ENCODE measurements at regions not wholly inside any gene's neighbourhood (a gene's known extent, or its start where the extent isn't known, plus 50 kb on each side); places are given as distances from the start of the nearest gene placed in this dataset.

DNA sequence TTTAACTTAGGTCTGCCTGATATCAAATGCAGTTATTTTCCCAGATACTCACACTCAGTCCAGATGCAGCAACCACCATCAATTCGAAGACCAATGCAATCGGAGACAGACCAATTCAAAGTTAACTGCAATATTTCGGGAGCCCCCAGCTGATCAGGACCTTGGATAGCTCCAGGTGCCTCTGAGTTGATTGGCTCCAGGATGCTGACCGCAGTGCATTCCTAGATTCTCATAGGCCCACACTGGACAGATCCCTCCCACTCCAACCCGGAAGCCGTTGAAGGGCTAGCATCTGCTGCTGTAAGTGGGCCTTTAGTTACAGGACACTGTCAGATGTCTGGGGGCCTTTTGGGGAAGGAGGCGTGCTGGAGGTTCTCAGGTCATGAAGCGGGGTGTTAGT is 89.5 kb upstream of the ATP2B2 start:
- WGBS: 32% methylated on average over 8 of the region's 8 CpGs

DNA sequence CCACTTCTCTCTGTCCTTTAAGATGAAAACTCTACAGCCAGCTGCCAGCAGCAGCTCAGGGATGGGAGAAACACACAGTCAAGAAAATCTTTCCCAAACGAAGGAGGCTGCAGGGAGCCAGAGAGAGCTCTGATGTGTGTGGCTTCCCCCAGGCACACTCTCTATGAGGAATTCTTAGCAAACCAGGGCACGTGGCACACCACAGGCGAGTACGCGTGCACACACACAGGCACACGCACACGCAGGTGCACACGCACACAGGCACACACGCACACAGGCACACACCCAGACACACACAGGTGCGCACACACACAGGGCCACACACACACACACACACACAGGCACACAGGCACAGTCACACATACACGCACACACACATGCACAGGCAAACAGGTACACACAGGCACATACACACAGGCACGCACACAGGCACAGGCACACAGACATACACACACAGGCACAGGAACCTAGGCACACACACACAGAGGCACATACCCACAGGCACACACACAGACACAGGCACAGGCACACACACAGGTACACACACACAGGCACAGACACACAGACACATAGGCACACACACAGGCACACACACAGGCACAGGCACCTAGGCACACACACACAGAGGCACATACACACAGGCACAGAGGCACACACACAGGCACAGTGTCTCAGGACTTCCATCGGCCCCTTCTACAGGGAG is 91.5 kb upstream of the ATP2B2 start:
- H3K27ac ChIP-seq (ENCODE audit: low read depth, low read length): no peak overlapping the region
- H3K4me3 ChIP-seq (ENCODE audit: low read length): no peak overlapping the region
- H3K9me3 ChIP-seq (ENCODE audit: insufficient read depth, low read depth, low read length): no peaks in the 10 kb centered on the region
- H3K4me1 ChIP-seq (ENCODE audit: insufficient read depth, low read length): peaks cover 10% of the 10 kb centered on the region; the same call in 1 of the 2 replicates
- no peaks in the 10 kb centered on the region for H3K27me3 ChIP-seq (ENCODE audit: insufficient read depth, low read length)
- no peaks in the 10 kb centered on the region for H3K36me3 ChIP-seq (ENCODE audit: insufficient read depth, low read length)
- H3K9ac ChIP-seq (ENCODE audit: low read depth, low read length): no peak overlapping the region
- 86% methylated on average over 13 of the region's 13 CpGs for WGBS

More for the DNA sequence above, 89.5 kb upstream of the ATP2B2 start:
- no peak overlapping the region for H3K4me3 ChIP-seq (ENCODE audit: low read length)
- no peaks in the 10 kb centered on the region for H3K4me1 ChIP-seq (ENCODE audit: insufficient read depth, low read length)
- no peaks in the 10 kb centered on the region for H3K9me3 ChIP-seq (ENCODE audit: insufficient read depth, low read depth, low read length)
- no peaks in the 10 kb centered on the region for H3K27me3 ChIP-seq (ENCODE audit: insufficient read depth, low read length)
- H3K9ac ChIP-seq (ENCODE audit: low read depth, low read length): no peak overlapping the region
- H3K27ac ChIP-seq (ENCODE audit: low read depth, low read length): no peak overlapping the region
- H3K36me3 ChIP-seq (ENCODE audit: insufficient read depth, low read length): no peaks in the 10 kb centered on the region

DNA sequence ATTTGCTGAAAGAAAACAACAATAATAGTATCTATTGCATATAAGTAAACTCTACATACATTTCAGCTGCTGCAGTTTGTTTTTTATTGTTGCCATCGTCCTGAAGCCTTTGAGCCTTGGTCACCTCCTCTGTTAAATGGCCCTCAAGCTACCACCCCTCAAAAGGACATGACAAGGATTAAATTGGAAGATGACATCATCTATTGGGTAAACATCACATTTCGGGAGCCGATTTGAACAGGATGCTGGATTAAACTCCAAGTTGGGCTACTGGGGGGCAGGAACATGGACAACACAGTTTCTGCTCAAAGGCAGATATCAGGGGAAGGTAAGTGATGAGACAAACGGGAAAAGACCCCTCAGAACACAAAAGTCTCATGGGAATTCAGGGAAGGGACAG is 92.3 kb upstream of the ATP2B2 start:
- H3K36me3 ChIP-seq (ENCODE audit: insufficient read depth, low read length): no peaks in the 10 kb centered on the region
- WGBS: 76% methylated on average over 4 of the region's 4 CpGs
- H3K27ac ChIP-seq (ENCODE audit: low read depth, low read length): no peak overlapping the region
- no peaks in the 10 kb centered on the region for H3K9me3 ChIP-seq (ENCODE audit: insufficient read depth, low read depth, low read length)
- H3K27me3 ChIP-seq (ENCODE audit: insufficient read depth, low read length): no peaks in the 10 kb centered on the region
- H3K4me3 ChIP-seq (ENCODE audit: low read length): no peak overlapping the region
- H3K9ac ChIP-seq (ENCODE audit: low read depth, low read length): no peak overlapping the region
- H3K4me1 ChIP-seq (ENCODE audit: insufficient read depth, low read length): peaks cover 10% of the 10 kb centered on the region; the same call in 1 of the 2 replicates

DNA sequence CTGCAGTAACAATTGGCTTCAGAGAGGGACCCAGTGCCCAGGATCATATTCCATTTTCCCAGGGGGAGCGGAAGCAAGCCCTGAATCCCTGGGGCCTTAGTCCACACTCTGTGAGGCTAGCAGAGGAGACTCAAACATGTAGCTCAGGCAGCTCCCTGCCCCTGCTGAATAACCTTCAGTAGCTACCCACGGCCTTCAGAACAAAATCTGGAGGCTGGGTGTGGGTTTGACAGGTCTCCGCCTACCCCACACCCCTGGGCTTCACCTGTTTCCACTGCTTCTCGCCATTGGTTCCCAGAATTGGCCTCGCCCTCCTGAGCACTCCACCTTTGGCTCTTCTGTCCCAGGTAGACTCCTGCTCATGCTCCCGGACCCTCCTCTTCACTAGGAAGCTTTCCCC is 93.6 kb upstream of the ATP2B2 start:
- H3K4me3 ChIP-seq (ENCODE audit: low read length): no peak overlapping the region
- H3K36me3 ChIP-seq (ENCODE audit: insufficient read depth, low read length): no peaks in the 10 kb centered on the region
- H3K27ac ChIP-seq (ENCODE audit: low read depth, low read length): no peak overlapping the region
- WGBS: 90% methylated on average over 6 of the region's 6 CpGs
- no peak overlapping the region for H3K9ac ChIP-seq (ENCODE audit: low read depth, low read length)
- no peaks in the 10 kb centered on the region for H3K9me3 ChIP-seq (ENCODE audit: insufficient read depth, low read depth, low read length)
- peaks cover 10% of the 10 kb centered on the region; the same call in 1 of the 2 replicates for H3K4me1 ChIP-seq (ENCODE audit: insufficient read depth, low read length)
- H3K27me3 ChIP-seq (ENCODE audit: insufficient read depth, low read length): no peaks in the 10 kb centered on the region

DNA sequence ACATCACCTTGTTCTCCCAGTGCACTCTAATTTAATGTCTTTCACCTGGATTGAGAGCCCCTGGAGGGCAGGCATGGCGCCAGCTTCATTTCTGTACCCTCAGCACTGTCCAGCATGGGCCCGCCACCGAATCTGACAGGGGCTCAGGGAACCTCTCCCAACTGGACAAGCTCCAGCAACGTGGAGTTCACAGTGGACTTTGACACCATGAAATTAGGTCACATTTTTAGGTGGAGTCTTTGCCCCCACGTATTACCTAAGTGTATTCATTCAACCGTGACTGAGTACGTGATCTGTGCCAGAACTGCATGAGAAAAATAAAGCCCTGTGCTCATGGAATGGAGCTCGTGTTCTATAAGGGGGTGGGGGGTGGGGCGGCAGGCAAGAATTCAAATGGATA is 94.1 kb upstream of the ATP2B2 start:
- no peak overlapping the region for H3K27ac ChIP-seq (ENCODE audit: low read depth, low read length)
- H3K9ac ChIP-seq (ENCODE audit: low read depth, low read length): no peak overlapping the region
- H3K9me3 ChIP-seq (ENCODE audit: insufficient read depth, low read depth, low read length): no peaks in the 10 kb centered on the region
- 91% methylated on average over 9 of the region's 9 CpGs for WGBS
- H3K27me3 ChIP-seq (ENCODE audit: insufficient read depth, low read length): no peaks in the 10 kb centered on the region
- H3K4me1 ChIP-seq (ENCODE audit: insufficient read depth, low read length): peaks cover 10% of the 10 kb centered on the region; the same call in 1 of the 2 replicates
- no peaks in the 10 kb centered on the region for H3K36me3 ChIP-seq (ENCODE audit: insufficient read depth, low read length)
- no peak overlapping the region for H3K4me3 ChIP-seq (ENCODE audit: low read length)

DNA sequence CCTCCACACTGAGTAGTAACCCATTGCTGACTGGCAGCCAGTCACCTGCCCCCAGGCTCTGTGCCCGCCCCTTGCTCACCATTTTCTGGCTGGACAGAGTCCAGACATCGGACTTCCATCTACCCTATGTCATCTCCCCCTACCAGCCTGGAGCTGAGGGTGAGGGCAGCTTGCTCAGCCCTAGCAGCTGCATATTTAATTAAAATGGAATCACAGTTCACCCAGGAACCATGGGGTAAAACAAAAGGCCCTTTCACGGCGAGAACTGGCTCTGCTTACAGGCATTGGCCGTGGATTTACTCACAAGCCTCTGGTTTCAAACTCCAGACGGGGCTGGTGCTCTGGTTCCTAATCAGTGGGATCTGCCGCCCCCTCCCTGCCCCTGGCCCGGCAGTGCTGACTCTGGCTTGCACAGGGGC is 94.9 kb upstream of the ATP2B2 start:
- WGBS: 71% methylated on average over 8 of the region's 8 CpGs

DNA sequence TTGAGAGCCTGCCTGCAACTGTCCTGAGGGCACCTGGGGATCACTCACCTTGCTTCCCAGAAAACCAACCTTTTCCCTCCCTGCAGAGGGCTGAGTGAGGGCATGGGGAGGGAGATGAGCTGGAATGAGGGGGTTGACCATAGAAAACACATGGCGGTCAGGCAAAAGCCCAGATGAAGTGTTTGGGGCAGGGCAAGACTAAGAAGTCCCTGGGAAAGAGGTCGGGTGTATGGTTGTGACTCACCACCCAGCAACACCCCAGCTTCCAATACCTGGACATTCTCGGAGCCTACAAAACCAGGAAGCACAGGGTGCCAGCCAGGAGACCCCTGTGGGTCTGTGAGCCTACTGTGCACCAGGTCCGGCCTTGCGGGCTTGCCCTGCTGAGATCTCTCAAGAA is 95.3 kb upstream of the ATP2B2 start:
- H3K9me3 ChIP-seq (ENCODE audit: insufficient read depth, low read depth, low read length): no peaks in the 10 kb centered on the region
- H3K27me3 ChIP-seq (ENCODE audit: insufficient read depth, low read length): no peaks in the 10 kb centered on the region

More for the DNA sequence above, 94.9 kb upstream of the ATP2B2 start:
- Histone ChIP-seq H3K4me1 (ENCODE audit: insufficient read depth, low read length) (peaks cover 10% of the 10 kb centered on the region; the same call in 1 of the 2 replicates), H3K4me3 (ENCODE audit: low read length) (no peak overlapping the region), H3K27ac (ENCODE audit: low read depth, low read length) (no peak overlapping the region), H3K9ac (ENCODE audit: low read depth, low read length) (no peak overlapping the region), H3K9me3 (ENCODE audit: insufficient read depth, low read depth, low read length) (no peaks in the 10 kb centered on the region), H3K27me3 (ENCODE audit: insufficient read depth, low read length) (no peaks in the 10 kb centered on the region), H3K36me3 (ENCODE audit: insufficient read depth, low read length) (no peaks in the 10 kb centered on the region)

DNA sequence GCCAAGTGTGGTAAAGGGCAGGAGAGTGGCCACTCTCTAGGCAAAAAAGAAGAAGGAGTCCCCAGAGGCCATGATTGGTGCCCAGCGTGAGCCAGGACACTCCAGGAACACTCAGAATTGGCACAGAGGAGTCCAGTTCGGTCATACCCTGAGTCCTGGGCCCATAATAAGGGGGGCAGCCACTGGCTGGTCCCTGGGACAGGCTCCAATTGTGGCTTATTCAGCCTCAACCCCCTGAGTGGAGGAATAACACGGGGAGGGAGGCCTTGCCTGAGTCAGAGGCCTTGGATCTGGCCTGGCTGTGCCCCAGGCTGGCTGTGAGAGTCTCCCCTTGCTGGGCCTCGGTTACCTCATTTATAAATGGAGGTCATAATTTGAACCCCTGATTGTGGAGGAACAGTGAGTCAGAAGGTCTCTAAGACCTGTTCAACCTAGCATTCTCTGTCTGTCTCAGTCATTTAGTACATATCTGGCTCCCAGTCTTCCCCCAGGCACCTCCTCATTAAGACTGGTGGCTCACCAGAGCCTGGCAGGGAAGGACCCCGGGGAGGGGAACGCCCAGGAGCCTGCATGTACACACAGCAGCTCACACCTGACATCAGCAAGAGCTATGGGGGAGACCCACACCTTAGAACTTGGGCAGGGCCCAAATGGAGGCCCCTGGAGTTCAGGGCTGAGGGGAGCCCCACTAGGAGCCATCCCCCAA is 95.9 kb upstream of the ATP2B2 start:
- Histone ChIP-seq H3K4me3 (ENCODE audit: low read length) (no peak overlapping the region), H3K9me3 (ENCODE audit: insufficient read depth, low read depth, low read length) (no peaks in the 10 kb centered on the region), H3K27me3 (ENCODE audit: insufficient read depth, low read length) (no peaks in the 10 kb centered on the region), H3K9ac (ENCODE audit: low read depth, low read length) (no peak overlapping the region), H3K4me1 (ENCODE audit: insufficient read depth, low read length) (peaks cover 10% of the 10 kb centered on the region; the same call in 1 of the 2 replicates), H3K27ac (ENCODE audit: low read depth, low read length) (no peak overlapping the region), H3K36me3 (ENCODE audit: insufficient read depth, low read length) (no peaks in the 10 kb centered on the region)
- 93% methylated on average over 6 of the region's 6 CpGs for WGBS

More for the DNA sequence above, 95.3 kb upstream of the ATP2B2 start:
- no peaks in the 10 kb centered on the region for H3K36me3 ChIP-seq (ENCODE audit: insufficient read depth, low read length)
- WGBS: 99% methylated on average over 5 of the region's 5 CpGs
- H3K4me1 ChIP-seq (ENCODE audit: insufficient read depth, low read length): peaks cover 10% of the 10 kb centered on the region; the same call in 1 of the 2 replicates
- no peak overlapping the region for H3K27ac ChIP-seq (ENCODE audit: low read depth, low read length)
- no peak overlapping the region for H3K4me3 ChIP-seq (ENCODE audit: low read length)
- no peak overlapping the region for H3K9ac ChIP-seq (ENCODE audit: low read depth, low read length)

DNA sequence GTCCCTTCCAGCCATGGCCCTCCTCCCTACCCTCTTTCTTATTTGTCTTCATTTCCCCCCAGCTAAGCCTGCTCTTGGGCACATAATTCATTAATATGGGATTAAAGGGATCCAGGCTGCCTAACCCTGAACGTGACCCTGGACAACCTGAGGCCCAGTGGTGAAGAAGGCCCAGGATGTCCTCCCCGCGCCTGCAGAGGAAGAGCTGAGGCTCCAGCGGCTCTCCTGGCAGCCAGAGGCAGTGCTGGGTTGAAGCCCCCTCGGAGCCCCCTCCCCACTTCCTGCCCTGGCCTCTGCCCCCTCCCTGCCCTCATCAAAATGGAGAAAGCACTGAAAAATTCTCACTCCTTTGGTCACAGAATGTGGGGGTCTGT is 96.5 kb upstream of the ATP2B2 start:
- Histone ChIP-seq H3K4me1 (ENCODE audit: insufficient read depth, low read length) (peaks cover 10% of the 10 kb centered on the region; the same call in 1 of the 2 replicates), H3K27ac (ENCODE audit: low read depth, low read length) (no peak overlapping the region), H3K4me3 (ENCODE audit: low read length) (no peak overlapping the region), H3K9me3 (ENCODE audit: insufficient read depth, low read depth, low read length) (no peaks in the 10 kb centered on the region), H3K36me3 (ENCODE audit: insufficient read depth, low read length) (no peaks in the 10 kb centered on the region), H3K27me3 (ENCODE audit: insufficient read depth, low read length) (no peaks in the 10 kb centered on the region), H3K9ac (ENCODE audit: low read depth, low read length) (no peak overlapping the region)
- 80% methylated on average over 5 of the region's 5 CpGs for WGBS

DNA sequence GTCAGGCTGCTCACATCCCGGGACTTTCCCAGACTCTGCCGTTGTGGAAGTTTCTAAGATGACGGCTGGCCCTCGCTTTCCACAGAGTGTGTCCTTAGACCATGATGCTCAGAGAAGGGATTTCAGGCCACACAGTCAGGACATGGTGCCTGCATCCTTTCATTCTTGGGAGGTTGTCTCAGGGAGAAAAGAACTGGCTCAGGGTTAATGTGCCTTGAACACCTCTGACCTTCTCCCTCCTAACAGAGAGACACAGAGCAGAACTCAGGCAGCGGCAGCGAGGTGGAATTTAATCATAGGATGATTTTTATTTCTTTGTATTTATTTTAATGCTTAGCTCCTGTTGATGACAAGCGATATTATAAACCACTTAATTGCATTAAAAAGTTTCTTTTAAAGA is 96.9 kb upstream of the ATP2B2 start:
- Histone ChIP-seq H3K27me3 (ENCODE audit: insufficient read depth, low read length) (no peaks in the 10 kb centered on the region), H3K9me3 (ENCODE audit: insufficient read depth, low read depth, low read length) (no peaks in the 10 kb centered on the region), H3K36me3 (ENCODE audit: insufficient read depth, low read length) (no peaks in the 10 kb centered on the region), H3K27ac (ENCODE audit: low read depth, low read length) (no peak overlapping the region), H3K4me3 (ENCODE audit: low read length) (no peak overlapping the region), H3K4me1 (ENCODE audit: insufficient read depth, low read length) (peaks cover 10% of the 10 kb centered on the region; the same call in 1 of the 2 replicates), H3K9ac (ENCODE audit: low read depth, low read length) (no peak overlapping the region)
- WGBS: 86% methylated on average over 4 of the region's 7 CpGs

Data from HUES64 (cell line).